GM13976 (cell line): ENCODE measurements at regions not wholly inside any gene's neighbourhood (a gene's known extent, or its start where the extent isn't known, plus 50 kb on each side); places are given as distances from the start of the nearest gene placed in this dataset.

Experiments used
- DNase-seq: peaks from one replicate; pipeline ENCODE4 v3.0.0; 2012; ENCODE audit warnings: low spot score
- CTCF ChIP-seq: IDR thresholded peaks from 2 replicates; pipeline ENCODE4 v1.5.1; 2012; ENCODE audit warnings: borderline replicate concordance, mild to moderate bottlenecking; ENCODE audit not compliant: insufficient read depth; ENCODE audit errors: extremely low read depth, missing control alignments, control extremely low read depth
- in situ Hi-C: fragments of 300-500 bp; cut with MboI; formaldehyde crosslinking; loops from one replicate; pipeline ENCODE4 v1.12.0; 2022; ENCODE audit warnings: low sequenced_read_pairs, mixed read lengths, inconsistent platforms; ENCODE audit not compliant: unreplicated experiment

GRCh38 chr15:38622908-38623307, 58.3 kb upstream of the RASGRP1 start:
- in situ Hi-C loops: no loop called here
- DNase-seq: no peak
- TF ChIP-seq CTCF: no peak

GRCh38 chr15:38623744-38624143, 59.1 kb upstream of the RASGRP1 start:
- in situ Hi-C loops: no loop called here
- TF ChIP-seq CTCF: no peak
- DNase-seq: no peak

- TF ChIP-seq CTCF: no peak
- no peak for DNase-seq
- in situ Hi-C loops: no loop called here
These were observed 59.9 kb upstream of the RASGRP1 start for GRCh38 chr15:38624244-38625205.

GRCh38 chr15:38625886-38626285, 61.3 kb upstream of the RASGRP1 start:
- in situ Hi-C loops: no loop called here
- TF ChIP-seq CTCF: no peak
- no peak for DNase-seq

- TF ChIP-seq CTCF: no peak
- DNase-seq: no peak
- in situ Hi-C loops: no loop called here
These were observed 61.9 kb upstream of the RASGRP1 start for GRCh38 chr15:38626443-38627050.

- no peak for DNase-seq
- in situ Hi-C loops: no loop called here
- TF ChIP-seq CTCF: no peak
These were observed 63.2 kb upstream of the RASGRP1 start for GRCh38 chr15:38627689-38628277.
